Activated T-cell treated with anti-CD3 and anti-CD28 coated beads, Interleukin-2, amount 50 U/mL, for 4 hours (primary cell): ENCODE measurements at regions not wholly inside any gene's neighbourhood (a gene's known extent, or its start where the extent isn't known, plus 50 kb on each side); places are given as distances from the start of the nearest gene placed in this dataset.

Experiments
- ATAC-seq, 2 donors: fragments of 200-7000 bp; cut with Tn5 transposase; one replicate each; pipeline ENCODE4 v1.10.0; 2021
- DNase-seq: peaks from one replicate; pipeline ENCODE4 v3.0.0-alpha.2; 2020
- H3K27me3 Mint-ChIP-seq: one replicate; pipeline ENCODE4 v1.8.0; 2021; ENCODE audit warnings: low read depth, mixed read lengths
- H3K36me3 Mint-ChIP-seq: one replicate; pipeline ENCODE4 v1.8.0; 2022; ENCODE audit warnings: mixed read lengths; ENCODE audit not compliant: insufficient read depth
- H3K4me1 Mint-ChIP-seq: one replicate; pipeline ENCODE4 v1.8.0; 2021; ENCODE audit warnings: low read depth, mixed read lengths
- H3K4me3 Mint-ChIP-seq: one replicate; pipeline ENCODE4 v1.8.0; 2021; ENCODE audit warnings: mild to moderate bottlenecking, moderate library complexity, mixed read lengths
- H3K9me3 Mint-ChIP-seq: one replicate; pipeline ENCODE4 v1.8.0; 2021; ENCODE audit warnings: mixed read lengths

DNA sequence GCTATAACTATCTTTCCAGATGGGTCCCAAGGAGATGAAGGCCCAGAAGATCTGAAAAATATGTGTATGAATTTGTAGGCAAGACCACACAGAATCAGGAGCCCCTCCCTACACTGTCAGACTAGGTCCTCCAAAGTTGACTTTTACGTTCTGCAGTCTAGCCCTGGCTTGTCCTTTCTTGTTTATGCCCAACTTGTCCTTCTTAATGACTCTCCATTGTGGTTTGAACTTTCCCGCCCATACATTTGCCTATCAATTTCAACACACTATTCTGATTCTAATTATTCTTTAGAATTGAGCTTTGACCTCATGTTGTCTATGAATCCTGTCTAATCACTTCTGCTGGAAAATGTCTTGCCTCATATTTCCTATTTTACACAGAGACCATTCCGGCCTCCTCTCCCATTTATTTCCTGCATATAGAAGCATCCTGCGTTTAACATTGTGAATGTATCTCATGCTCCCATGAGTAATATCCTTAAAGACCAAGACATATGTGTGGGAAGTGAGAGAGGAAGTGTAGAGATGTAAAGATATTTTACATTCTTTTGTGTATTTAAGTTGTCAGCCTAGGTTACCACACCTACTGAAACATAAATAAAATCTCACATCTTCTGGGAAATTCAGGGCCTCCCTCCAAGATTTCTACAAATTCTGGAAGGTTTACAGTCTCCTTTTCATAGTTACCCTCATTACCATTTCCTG is 348.3 kb downstream of the BCKDHB start:
- Mint-ChIP-seq H3K36me3 (no peaks in the 10 kb centered on the region), H3K27me3 (no peaks in the 10 kb centered on the region), H3K4me3 (no peak overlapping the region), H3K9me3 (no peaks in the 10 kb centered on the region), H3K4me1 (peaks cover 2% of the 10 kb centered on the region)
- DNase-seq = no peak
- peak in 1 of 2 donors; percentile 8 for ATAC-seq

- H3K4me3 Mint-ChIP-seq = no peak overlapping the region
- H3K4me1 Mint-ChIP-seq = peaks cover 2% of the 10 kb centered on the region
- DNase-seq (no peak), ATAC-seq (peak; percentile 53 to 87)
- no peaks in the 10 kb centered on the region for H3K36me3 Mint-ChIP-seq
- no peaks in the 10 kb centered on the region for H3K27me3 Mint-ChIP-seq
- no peaks in the 10 kb centered on the region for H3K9me3 Mint-ChIP-seq
These were observed 347.7 kb downstream of the BCKDHB start for GRCh38 chr6:80454197-80454596.

- Mint-ChIP-seq H3K27me3 (no peaks in the 10 kb centered on the region), H3K9me3 (no peaks in the 10 kb centered on the region), H3K4me3 (no peak overlapping the region), H3K36me3 (no peaks in the 10 kb centered on the region), H3K4me1 (no peaks in the 10 kb centered on the region)
- ATAC-seq (no peak), DNase-seq (no peak)
These were observed 343.3 kb downstream of the BCKDHB start for GRCh38 chr6:80449726-80450125.

- Mint-ChIP-seq H3K36me3 (no peaks in the 10 kb centered on the region), H3K27me3 (no peaks in the 10 kb centered on the region), H3K4me3 (no peak overlapping the region), H3K4me1 (no peaks in the 10 kb centered on the region), H3K9me3 (no peaks in the 10 kb centered on the region)
- ATAC-seq = no peak
- DNase-seq = no peak
These were observed 340.1 kb downstream of the BCKDHB start for GRCh38 chr6:80446454-80447045.

- Mint-ChIP-seq H3K27me3 (no peaks in the 10 kb centered on the region), H3K36me3 (no peaks in the 10 kb centered on the region), H3K4me3 (no peak overlapping the region), H3K4me1 (no peaks in the 10 kb centered on the region), H3K9me3 (no peaks in the 10 kb centered on the region)
- DNase-seq = no peak
- ATAC-seq = no peak
These were observed 339.3 kb downstream of the BCKDHB start for GRCh38 chr6:80445751-80446150.

GRCh38 chr6:80442366-80442765 is 335.9 kb downstream of the BCKDHB start:
- Mint-ChIP-seq H3K36me3 (no peaks in the 10 kb centered on the region), H3K27me3 (no peaks in the 10 kb centered on the region), H3K4me1 (no peaks in the 10 kb centered on the region), H3K9me3 (no peaks in the 10 kb centered on the region), H3K4me3 (no peak overlapping the region)
- DNase-seq = no peak
- no peak for ATAC-seq

DNA sequence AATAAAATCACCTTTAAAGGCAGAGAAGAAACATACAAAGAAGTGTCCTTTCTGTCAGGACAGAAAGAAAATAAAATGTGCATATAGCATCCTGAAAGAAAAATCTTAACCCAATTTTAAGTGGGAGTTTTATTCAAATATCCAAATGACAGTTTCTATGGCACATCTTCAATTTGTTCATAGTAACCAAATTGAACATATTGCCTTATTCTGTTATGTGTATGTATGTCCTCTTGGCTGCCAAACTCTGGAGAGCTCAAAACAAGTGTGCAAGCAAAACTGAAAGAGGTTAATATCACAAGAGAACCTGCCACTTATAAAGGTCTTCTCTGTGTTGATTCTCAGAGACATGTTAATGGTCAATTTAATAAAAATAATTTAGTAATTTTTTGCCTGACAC is 334.7 kb downstream of the BCKDHB start:
- ATAC-seq (no peak), DNase-seq (no peak)
- Mint-ChIP-seq H3K36me3 (no peaks in the 10 kb centered on the region), H3K9me3 (no peaks in the 10 kb centered on the region), H3K4me1 (no peaks in the 10 kb centered on the region), H3K4me3 (no peak overlapping the region), H3K27me3 (no peaks in the 10 kb centered on the region)

DNA sequence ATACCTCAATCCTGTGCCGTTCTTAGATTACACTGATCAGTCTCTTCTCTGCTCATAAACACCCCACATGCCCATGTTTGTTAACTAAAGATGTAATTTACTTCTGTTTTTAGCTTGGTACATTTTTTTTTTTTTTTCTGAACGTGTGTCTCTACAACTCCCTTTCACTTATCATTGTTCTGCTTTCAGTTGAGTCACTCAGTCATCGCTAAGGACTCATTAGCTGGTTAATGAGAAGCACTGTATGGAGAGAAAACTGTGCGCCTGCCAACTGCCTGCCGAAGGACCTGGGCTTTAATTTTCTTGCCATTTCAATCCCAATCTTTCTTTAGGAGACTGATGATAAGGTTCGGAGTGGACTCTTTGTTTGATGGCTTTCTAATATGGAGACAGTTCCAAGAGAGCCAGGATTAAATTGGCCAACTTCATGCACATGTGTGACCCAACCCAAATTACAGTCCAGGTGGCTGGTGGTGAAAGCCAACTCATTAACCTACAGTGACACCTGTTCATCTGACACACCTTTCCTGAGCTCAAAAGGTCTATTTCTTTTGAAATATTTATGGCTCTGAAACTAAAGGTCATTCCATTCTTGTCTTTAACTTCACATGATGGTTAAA is 334.1 kb downstream of the BCKDHB start:
- Mint-ChIP-seq H3K4me1 (no peaks in the 10 kb centered on the region), H3K9me3 (no peaks in the 10 kb centered on the region), H3K36me3 (no peaks in the 10 kb centered on the region), H3K27me3 (no peaks in the 10 kb centered on the region), H3K4me3 (no peak overlapping the region)
- ATAC-seq = no peak
- DNase-seq = no peak

- Mint-ChIP-seq H3K4me3 (no peak overlapping the region), H3K36me3 (no peaks in the 10 kb centered on the region), H3K9me3 (no peaks in the 10 kb centered on the region), H3K4me1 (no peaks in the 10 kb centered on the region), H3K27me3 (no peaks in the 10 kb centered on the region)
- ATAC-seq (no peak), DNase-seq (no peak)
These were observed 333.4 kb downstream of the BCKDHB start for GRCh38 chr6:80439721-80440470.

DNA sequence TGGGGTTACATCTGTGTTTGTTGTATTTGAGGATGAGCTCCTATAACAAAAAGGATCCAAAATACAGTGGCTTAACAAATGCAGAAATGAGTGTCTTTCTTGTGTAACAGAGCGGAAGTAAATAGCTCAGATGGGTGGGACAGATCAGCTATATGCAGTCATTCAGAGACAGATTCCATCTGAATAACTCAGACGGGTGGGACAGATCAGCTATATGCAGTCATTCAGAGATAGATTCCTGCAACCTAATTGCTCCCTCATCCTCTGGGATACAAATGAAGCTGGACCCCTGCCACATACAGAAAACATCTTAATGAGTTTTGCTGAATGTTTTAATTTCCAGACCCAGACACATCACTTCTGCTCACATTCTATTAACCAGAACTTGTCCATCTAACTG is 332.3 kb downstream of the BCKDHB start:
- DNase-seq (no peak), ATAC-seq (no peak)
- Mint-ChIP-seq H3K9me3 (peaks cover under 1% of the 10 kb centered on the region), H3K36me3 (no peaks in the 10 kb centered on the region), H3K4me3 (no peak overlapping the region), H3K27me3 (no peaks in the 10 kb centered on the region), H3K4me1 (no peaks in the 10 kb centered on the region)

DNA sequence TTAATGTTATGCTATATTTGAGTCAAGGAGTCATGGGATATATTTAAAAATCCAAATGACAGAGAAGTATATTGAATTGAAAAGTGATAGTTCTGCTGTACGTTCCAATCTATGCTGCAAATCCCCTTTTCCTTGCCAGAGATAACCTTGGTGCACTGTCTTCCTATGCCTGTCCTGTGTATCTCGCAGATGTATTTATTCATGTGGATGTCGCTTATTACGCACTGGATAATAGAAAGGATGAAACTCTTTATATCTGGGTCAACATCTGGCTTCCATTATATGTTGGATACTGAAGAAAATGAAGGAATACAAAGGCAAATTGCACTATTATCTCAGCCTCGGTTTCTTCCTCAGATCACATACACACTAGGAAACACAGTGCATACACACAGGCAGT is 331.3 kb downstream of the BCKDHB start:
- Mint-ChIP-seq H3K27me3 (no peaks in the 10 kb centered on the region), H3K4me3 (no peak overlapping the region), H3K9me3 (peaks cover 2% of the 10 kb centered on the region), H3K36me3 (no peaks in the 10 kb centered on the region), H3K4me1 (no peaks in the 10 kb centered on the region)
- ATAC-seq = no peak
- DNase-seq = no peak

- H3K36me3 Mint-ChIP-seq = no peaks in the 10 kb centered on the region
- DNase-seq (no peak), ATAC-seq (no peak)
- H3K4me3 Mint-ChIP-seq = no peak overlapping the region
- no peaks in the 10 kb centered on the region for H3K27me3 Mint-ChIP-seq
- peaks cover 5% of the 10 kb centered on the region for H3K9me3 Mint-ChIP-seq
- no peaks in the 10 kb centered on the region for H3K4me1 Mint-ChIP-seq
These were observed 330.8 kb downstream of the BCKDHB start for GRCh38 chr6:80437221-80437620.

DNA sequence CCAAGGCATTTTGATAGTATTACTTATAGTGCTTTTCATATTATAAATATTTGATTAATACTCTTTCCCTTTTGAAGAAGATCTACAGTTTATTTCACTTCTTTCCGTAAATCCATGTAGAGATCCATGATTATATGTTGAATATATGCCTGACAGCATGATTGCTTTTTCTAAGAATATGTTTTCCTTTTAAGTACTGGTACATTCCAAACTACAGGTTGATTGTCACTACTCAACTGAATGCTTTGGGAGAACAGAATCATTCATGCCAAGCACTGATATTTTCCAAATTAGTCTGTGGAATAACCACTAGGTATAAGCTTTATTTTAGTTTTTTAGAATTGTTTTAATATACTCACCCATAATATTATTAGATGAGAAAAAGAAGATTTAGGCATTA is 330.2 kb downstream of the BCKDHB start:
- no peak for ATAC-seq
- Mint-ChIP-seq H3K4me3 (no peak overlapping the region), H3K36me3 (no peaks in the 10 kb centered on the region), H3K4me1 (no peaks in the 10 kb centered on the region), H3K9me3 (peaks cover 8% of the 10 kb centered on the region), H3K27me3 (no peaks in the 10 kb centered on the region)
- DNase-seq = no peak

GRCh38 chr6:80435457-80435856 is 329.0 kb downstream of the BCKDHB start:
- no peak for ATAC-seq

More at GRCh38 chr6:80435457-80435856, 329.0 kb downstream of the BCKDHB start:
- Mint-ChIP-seq H3K27me3 (no peaks in the 10 kb centered on the region), H3K36me3 (no peaks in the 10 kb centered on the region), H3K4me1 (no peaks in the 10 kb centered on the region), H3K4me3 (no peak overlapping the region), H3K9me3 (peaks cover 8% of the 10 kb centered on the region)
- DNase-seq = no peak
